GM20000 (cell line): ENCODE measurements at regions not wholly inside any gene's neighbourhood (a gene's known extent, or its start where the extent isn't known, plus 50 kb on each side); places are given as distances from the start of the nearest gene placed in this dataset.

ENCODE experiments used
- DNase-seq: peaks from one replicate; pipeline ENCODE4 v3.0.0; 2012; ENCODE audit warnings: low spot score
- TF ChIP-seq, protein P1 (sequence below): IDR thresholded peaks from 2 replicates; pipeline ENCODE4 v1.5.1; 2012; ENCODE audit warnings: mild to moderate bottlenecking, control low read depth; ENCODE audit errors: extremely low read depth, missing control alignments

DNA sequence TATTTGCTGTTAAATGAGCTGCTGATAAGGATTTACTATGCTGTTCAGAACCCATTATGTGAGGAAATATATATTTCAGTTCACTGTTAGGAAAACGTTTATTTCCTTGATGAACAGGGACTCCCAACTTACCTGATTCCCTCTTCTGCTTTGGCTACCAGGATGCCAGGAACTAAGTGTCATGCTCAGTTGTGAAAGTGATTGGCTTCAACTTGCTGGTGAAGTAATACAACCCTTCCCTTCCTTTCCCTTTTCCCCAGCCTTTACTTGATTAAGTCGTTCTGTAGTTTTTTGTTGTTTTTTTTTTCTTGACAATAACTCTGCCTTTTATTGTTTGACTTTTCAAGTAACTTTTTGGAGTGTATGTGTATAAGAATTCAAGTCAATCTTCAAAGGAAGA lies 309.3 kb downstream of the DOCK8 start:
- TF ChIP-seq, protein P1, sequence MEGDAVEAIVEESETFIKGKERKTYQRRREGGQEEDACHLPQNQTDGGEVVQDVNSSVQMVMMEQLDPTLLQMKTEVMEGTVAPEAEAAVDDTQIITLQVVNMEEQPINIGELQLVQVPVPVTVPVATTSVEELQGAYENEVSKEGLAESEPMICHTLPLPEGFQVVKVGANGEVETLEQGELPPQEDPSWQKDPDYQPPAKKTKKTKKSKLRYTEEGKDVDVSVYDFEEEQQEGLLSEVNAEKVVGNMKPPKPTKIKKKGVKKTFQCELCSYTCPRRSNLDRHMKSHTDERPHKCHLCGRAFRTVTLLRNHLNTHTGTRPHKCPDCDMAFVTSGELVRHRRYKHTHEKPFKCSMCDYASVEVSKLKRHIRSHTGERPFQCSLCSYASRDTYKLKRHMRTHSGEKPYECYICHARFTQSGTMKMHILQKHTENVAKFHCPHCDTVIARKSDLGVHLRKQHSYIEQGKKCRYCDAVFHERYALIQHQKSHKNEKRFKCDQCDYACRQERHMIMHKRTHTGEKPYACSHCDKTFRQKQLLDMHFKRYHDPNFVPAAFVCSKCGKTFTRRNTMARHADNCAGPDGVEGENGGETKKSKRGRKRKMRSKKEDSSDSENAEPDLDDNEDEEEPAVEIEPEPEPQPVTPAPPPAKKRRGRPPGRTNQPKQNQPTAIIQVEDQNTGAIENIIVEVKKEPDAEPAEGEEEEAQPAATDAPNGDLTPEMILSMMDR: no peak
- DNase-seq: no peak

DNA sequence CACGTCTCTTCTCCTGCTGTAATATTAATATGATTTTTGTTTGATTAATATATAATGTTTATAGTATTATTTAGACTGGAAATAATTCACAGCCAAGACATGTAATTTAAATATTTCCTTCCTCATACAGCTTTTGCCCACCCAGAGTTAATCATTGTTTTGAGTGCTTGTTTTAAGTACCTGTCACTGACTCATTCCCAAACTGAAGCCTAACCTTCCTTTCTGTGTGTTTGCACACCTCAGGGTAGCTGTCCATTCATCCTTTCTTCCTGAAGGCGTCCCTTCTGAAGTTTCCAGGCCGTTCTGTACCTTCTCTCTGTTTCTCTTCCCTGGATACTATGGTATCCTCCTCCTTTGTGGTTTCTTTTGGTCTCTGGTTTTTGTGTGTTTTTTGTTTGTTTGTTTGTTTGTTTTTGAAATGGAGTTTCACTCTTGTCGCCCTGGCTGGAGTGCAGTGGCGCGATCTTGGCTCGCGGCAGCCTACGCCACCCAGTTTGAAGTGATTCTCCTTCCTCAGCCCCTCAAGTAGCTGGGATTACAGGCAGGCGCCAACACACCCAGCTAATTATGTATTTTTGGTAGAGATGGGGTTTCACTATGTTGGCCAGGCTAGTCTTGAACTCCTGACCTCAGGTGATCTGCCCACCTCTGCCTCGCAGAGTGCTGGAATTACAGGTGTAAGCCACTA lies 312.4 kb downstream of the DOCK8 start:
- DNase-seq: no peak
- TF ChIP-seq, protein P1: no peak

- DNase-seq: no peak
- TF ChIP-seq, protein P1: no peak
Measured at GRCh38 chr9:529731-530130, 311.8 kb upstream of the DMRT1 start.

DNA sequence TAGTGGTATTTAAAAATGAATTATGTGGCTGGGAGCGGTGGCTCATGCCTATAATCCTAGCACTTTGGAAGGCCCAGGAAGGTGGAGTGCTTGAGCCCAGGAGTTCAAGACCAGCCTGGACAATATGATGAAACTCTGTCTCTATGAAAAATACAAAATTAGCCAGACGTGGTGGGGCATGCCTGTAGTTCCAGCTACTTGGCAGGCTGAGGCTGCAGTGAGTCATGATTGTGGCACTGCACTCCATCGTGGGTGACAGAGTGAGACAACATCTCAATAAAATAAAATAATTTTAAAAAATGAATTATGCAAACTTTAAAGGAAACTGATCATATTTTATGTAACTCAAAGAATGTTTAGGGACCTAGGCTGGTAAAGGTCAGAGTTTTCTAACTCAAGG lies 310.8 kb upstream of the DMRT1 start:
- DNase-seq: no peak
- TF ChIP-seq, protein P1: no peak

DNA sequence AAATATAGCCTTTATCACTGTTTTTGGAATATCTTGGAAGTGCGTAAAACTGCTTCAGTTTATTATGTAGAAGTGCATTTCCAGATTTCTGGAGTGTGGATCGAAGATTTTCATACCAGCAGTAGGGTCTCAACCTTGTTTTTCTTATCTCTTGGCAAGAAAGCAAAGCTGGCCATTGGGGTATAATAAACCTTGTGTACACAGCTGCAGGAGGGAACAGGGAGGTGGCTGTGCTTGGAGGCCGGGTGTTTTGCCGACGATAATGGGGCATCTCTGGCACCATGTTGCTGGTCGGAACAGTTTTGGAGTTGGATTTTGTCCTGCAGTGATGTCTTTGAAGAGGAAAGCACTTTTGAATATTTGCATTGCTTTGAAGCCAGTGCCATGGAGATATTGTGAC lies 308.8 kb upstream of the DMRT1 start:
- TF ChIP-seq, protein P1: no peak
- DNase-seq: no peak

DNA sequence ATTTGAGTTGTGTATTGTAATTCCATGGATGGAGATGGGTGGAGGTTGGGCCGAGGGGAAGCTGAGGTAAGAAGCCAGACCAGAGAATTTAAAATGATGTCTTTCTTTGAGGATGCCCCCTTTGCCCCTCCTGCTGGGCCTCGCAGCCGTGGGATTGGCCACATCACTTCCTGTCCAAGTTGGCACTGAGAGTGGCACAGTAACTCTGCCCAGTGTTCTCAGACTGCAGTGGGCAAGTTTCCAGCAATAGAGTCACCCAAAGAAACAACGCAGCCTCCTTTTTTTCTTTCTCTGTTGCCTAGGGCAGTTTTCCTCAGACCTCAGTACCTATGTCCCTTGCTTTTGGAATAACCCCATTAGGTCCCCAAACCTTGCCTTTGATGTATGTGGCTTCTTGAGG lies 306.6 kb upstream of the DMRT1 start:
- DNase-seq: no peak
- TF ChIP-seq, protein P1: no peak

- DNase-seq: no peak
- TF ChIP-seq, protein P1: no peak
Measured at GRCh38 chr9:535356-535755, 306.1 kb upstream of the DMRT1 start.
